ENCODE measurements at regions not wholly inside any gene's neighbourhood (a gene's known extent, or its start where the extent isn't known, plus 50 kb on each side); places are given as distances from the start of the nearest gene placed in this dataset.

DNA sequence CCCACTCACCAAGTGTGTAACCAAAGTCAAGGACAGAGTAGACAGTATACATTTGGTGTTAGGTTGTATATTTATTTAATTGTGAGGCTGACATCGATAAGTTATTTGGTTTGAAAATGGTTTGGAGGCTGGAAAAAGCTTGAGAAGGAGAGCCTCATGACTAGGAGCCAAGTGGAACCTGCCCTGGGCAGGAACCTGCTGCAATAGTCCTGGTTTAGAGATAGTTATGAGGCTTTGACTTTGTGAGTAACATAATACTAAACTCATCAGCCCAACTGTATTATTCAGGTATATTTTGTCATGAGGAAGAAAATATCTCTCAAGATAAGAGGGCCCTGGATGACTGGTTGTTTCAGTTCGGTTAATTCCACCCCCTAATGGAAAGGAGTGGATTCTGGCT lies 234.3 kb upstream of the CYRIA start:
- peak overlapping the region; percentile 16 for H3K4me2 ChIP-seq (ENCODE audit: low read length)
- TF ChIP-seq, protein P1, sequence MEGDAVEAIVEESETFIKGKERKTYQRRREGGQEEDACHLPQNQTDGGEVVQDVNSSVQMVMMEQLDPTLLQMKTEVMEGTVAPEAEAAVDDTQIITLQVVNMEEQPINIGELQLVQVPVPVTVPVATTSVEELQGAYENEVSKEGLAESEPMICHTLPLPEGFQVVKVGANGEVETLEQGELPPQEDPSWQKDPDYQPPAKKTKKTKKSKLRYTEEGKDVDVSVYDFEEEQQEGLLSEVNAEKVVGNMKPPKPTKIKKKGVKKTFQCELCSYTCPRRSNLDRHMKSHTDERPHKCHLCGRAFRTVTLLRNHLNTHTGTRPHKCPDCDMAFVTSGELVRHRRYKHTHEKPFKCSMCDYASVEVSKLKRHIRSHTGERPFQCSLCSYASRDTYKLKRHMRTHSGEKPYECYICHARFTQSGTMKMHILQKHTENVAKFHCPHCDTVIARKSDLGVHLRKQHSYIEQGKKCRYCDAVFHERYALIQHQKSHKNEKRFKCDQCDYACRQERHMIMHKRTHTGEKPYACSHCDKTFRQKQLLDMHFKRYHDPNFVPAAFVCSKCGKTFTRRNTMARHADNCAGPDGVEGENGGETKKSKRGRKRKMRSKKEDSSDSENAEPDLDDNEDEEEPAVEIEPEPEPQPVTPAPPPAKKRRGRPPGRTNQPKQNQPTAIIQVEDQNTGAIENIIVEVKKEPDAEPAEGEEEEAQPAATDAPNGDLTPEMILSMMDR (IDR thresholded peaks at IDR 0.05) = no peak
- no peaks in the 10 kb centered on the region for H3K27me3 ChIP-seq (ENCODE audit: control insufficient read depth, insufficient read depth, low read length)
- H3K79me2 ChIP-seq = no peaks in the 10 kb centered on the region
- H3K27ac ChIP-seq = no peak overlapping the region
- no peaks in the 10 kb centered on the region for H3K9me3 ChIP-seq (ENCODE audit: control insufficient read depth, low read length)
- no peaks in the 10 kb centered on the region for H3K36me3 ChIP-seq (ENCODE audit: control insufficient read depth, insufficient read depth, low read length)
- H3K4me3 ChIP-seq (ENCODE audit: low read depth, low read length) = no peak overlapping the region
- no peak overlapping the region for H3K9ac ChIP-seq
- H3K4me1 ChIP-seq = no peaks in the 10 kb centered on the region
- H2AFZ ChIP-seq = peak overlapping the region; percentile 30

- Histone ChIP-seq H3K4me1 (no peaks in the 10 kb centered on the region), H3K9me3 (ENCODE audit: control insufficient read depth, low read length) (no peaks in the 10 kb centered on the region), H3K79me2 (no peaks in the 10 kb centered on the region), H3K27ac (no peak overlapping the region), H3K4me3 (ENCODE audit: low read depth, low read length) (no peak overlapping the region), H3K27me3 (ENCODE audit: control insufficient read depth, insufficient read depth, low read length) (no peaks in the 10 kb centered on the region), H3K4me2 (ENCODE audit: low read length) (no peak overlapping the region), H3K9ac (no peak overlapping the region), H3K36me3 (ENCODE audit: control insufficient read depth, insufficient read depth, low read length) (no peaks in the 10 kb centered on the region), H2AFZ (no peak overlapping the region)
- TF ChIP-seq, protein P1 (IDR thresholded peaks at IDR 0.05) = no peak
These were observed 224.4 kb upstream of the CYRIA start for GRCh38 chr2:16890081-16890480.

DNA sequence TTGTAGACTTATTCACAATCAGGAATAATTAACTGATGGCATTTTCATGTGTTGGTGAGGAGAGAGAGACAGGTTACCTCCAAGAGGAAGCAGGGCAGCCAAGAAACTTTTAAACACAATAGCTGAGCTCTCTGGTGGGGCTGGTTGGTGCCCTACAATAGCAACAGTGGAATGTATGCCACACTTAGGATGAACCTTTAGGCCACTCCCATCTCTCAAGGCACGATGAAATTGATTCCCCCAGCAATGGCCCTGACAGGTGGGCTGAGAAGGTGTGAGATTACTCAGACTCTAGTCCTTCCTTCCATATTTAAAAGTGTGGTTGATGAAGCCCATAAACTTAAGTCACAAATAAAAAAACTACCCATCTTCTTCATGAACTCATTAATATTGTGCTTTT lies 219.4 kb upstream of the CYRIA start:
- no peak overlapping the region for H3K9ac ChIP-seq
- TF ChIP-seq, protein P1 (IDR thresholded peaks at IDR 0.05) = no peak
- H3K27me3 ChIP-seq (ENCODE audit: control insufficient read depth, insufficient read depth, low read length) = no peaks in the 10 kb centered on the region
- no peak overlapping the region for H3K27ac ChIP-seq
- H3K4me3 ChIP-seq (ENCODE audit: low read depth, low read length) = no peak overlapping the region
- no peaks in the 10 kb centered on the region for H3K79me2 ChIP-seq
- H3K4me1 ChIP-seq = no peaks in the 10 kb centered on the region
- H3K9me3 ChIP-seq (ENCODE audit: control insufficient read depth, low read length) = no peaks in the 10 kb centered on the region
- H3K4me2 ChIP-seq (ENCODE audit: low read length) = no peak overlapping the region
- H3K36me3 ChIP-seq (ENCODE audit: control insufficient read depth, insufficient read depth, low read length) = no peaks in the 10 kb centered on the region
- H2AFZ ChIP-seq = no peak overlapping the region

- H3K4me2 ChIP-seq (ENCODE audit: low read length) = no peak overlapping the region
- TF ChIP-seq, protein P1 (IDR thresholded peaks at IDR 0.05) = no peak
These were observed 217.1 kb upstream of the CYRIA start for GRCh38 chr2:16882706-16883105.

DNA sequence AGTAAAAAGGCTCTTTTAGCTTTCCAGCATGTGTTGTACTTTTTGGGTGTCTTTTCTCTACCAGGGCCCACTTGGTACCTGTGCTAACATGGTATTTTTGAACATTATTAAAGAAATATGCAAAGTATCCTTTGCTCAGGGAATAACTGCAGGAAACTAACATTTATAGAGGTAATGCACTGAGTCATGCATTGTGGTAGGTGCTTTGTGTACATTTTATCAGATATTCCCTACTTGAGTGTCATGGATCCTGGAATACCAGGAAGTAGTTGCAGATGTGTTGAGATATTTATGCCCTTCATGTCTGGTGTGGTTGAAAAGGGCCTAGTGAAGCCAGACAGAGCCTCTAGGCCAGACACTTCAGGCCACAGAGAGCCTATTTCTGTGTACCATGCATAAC lies 215.5 kb upstream of the CYRIA start:
- Histone ChIP-seq H3K4me2 (ENCODE audit: low read length) (no peak overlapping the region), H2AFZ (no peak overlapping the region), H3K4me3 (ENCODE audit: low read depth, low read length) (no peak overlapping the region), H3K36me3 (ENCODE audit: control insufficient read depth, insufficient read depth, low read length) (no peaks in the 10 kb centered on the region), H3K79me2 (no peaks in the 10 kb centered on the region), H3K27ac (no peak overlapping the region), H3K9ac (no peak overlapping the region), H3K9me3 (ENCODE audit: control insufficient read depth, low read length) (no peaks in the 10 kb centered on the region), H3K4me1 (no peaks in the 10 kb centered on the region), H3K27me3 (ENCODE audit: control insufficient read depth, insufficient read depth, low read length) (no peaks in the 10 kb centered on the region)
- TF ChIP-seq, protein P1 (IDR thresholded peaks at IDR 0.05) = no peak

More at GRCh38 chr2:16882706-16883105, 217.1 kb upstream of the CYRIA start:
- no peaks in the 10 kb centered on the region for H3K27me3 ChIP-seq (ENCODE audit: control insufficient read depth, insufficient read depth, low read length)
- H2AFZ ChIP-seq = no peak overlapping the region
- H3K79me2 ChIP-seq = no peaks in the 10 kb centered on the region
- H3K9me3 ChIP-seq (ENCODE audit: control insufficient read depth, low read length) = no peaks in the 10 kb centered on the region
- H3K4me1 ChIP-seq = no peaks in the 10 kb centered on the region
- no peaks in the 10 kb centered on the region for H3K36me3 ChIP-seq (ENCODE audit: control insufficient read depth, insufficient read depth, low read length)
- no peak overlapping the region for H3K27ac ChIP-seq
- no peak overlapping the region for H3K4me3 ChIP-seq (ENCODE audit: low read depth, low read length)
- no peak overlapping the region for H3K9ac ChIP-seq

All from parathyroid adenoma (tissue), 2 donors.